ENCODE measurements at regions not wholly inside any gene's neighbourhood (a gene's known extent, or its start where the extent isn't known, plus 50 kb on each side); places are given as distances from the start of the nearest gene placed in this dataset.

DNA sequence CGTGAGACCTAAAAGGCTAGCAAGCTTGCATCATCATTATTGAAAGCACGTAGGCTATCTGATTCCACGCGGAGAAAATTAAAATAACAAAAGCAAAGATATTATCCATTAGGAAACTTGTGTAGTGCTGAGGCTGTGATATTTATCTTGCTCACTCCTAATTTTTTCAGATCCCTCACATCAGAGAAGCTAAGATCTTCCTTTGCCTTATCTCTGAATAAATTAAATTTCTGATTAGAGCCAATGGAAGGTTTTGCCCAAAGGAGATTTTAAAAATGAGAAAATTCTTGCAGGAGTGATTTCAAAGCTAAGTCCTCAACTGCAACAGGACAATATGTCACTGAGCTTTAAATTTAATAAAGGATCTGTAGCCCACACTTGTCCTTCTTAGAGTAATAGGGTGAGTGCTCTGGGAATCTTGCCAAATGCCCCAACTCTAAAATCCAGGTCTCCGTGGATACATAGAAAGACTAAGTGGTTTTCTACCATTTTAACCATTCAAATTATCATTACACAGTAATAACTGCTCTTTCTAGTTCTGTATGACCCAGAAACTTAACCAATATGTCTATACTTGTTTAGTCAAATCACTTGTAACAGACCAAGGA, 295.0 kb downstream of the CAAP1 start:
- TF ChIP-seq, protein P1, sequence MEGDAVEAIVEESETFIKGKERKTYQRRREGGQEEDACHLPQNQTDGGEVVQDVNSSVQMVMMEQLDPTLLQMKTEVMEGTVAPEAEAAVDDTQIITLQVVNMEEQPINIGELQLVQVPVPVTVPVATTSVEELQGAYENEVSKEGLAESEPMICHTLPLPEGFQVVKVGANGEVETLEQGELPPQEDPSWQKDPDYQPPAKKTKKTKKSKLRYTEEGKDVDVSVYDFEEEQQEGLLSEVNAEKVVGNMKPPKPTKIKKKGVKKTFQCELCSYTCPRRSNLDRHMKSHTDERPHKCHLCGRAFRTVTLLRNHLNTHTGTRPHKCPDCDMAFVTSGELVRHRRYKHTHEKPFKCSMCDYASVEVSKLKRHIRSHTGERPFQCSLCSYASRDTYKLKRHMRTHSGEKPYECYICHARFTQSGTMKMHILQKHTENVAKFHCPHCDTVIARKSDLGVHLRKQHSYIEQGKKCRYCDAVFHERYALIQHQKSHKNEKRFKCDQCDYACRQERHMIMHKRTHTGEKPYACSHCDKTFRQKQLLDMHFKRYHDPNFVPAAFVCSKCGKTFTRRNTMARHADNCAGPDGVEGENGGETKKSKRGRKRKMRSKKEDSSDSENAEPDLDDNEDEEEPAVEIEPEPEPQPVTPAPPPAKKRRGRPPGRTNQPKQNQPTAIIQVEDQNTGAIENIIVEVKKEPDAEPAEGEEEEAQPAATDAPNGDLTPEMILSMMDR (IDR thresholded peaks at IDR 0.05) = no peak
- TF ChIP-seq POLR2AphosphoS5 (IDR thresholded peaks at IDR 0.05; ENCODE audit: insufficient read depth in 1 of 2, low read depth in 1 of 2) = no peak
- no peak for TF ChIP-seq POLR2A (IDR thresholded peaks at IDR 0.05)
